ENCODE measurements at regions not wholly inside any gene's neighbourhood (a gene's known extent, or its start where the extent isn't known, plus 50 kb on each side); places are given as distances from the start of the nearest gene placed in this dataset.

GRCh38 chr5:96012399-96012798, 50.7 kb upstream of the ELL2 start:
- TF ChIP-seq SUZ12 (IDR thresholded peaks at IDR 0.05; ENCODE audit: extremely low read depth, insufficient read depth, insufficient read length) (no peak), ZNF274 (IDR thresholded peaks at IDR 0.05; ENCODE audit: low read depth, low read length) (no peak), YY1 (IDR thresholded peaks at IDR 0.05; ENCODE audit: insufficient read depth, insufficient read length) (no peak)
- no peaks in the 10 kb centered on the region for H3K4me1 ChIP-seq (ENCODE audit: insufficient read depth, insufficient read length)
- no peaks in the 10 kb centered on the region for H3K36me3 ChIP-seq (ENCODE audit: insufficient read depth, insufficient read length, low read length)
- no peaks in the 10 kb centered on the region for H3K9me3 ChIP-seq (ENCODE audit: insufficient read depth, low read length)
- no peak overlapping the region for H3K9ac ChIP-seq (ENCODE audit: insufficient read length, low read depth)
- no peak for DNase-seq (ENCODE audit: low read depth, low spot score)
- no peaks in the 10 kb centered on the region for H3K27me3 ChIP-seq (ENCODE audit: insufficient read depth, insufficient read length)
- H3K4me3 ChIP-seq (ENCODE audit: insufficient read length, low read depth): no peak overlapping the region
